DND-41 (cell line): ENCODE measurements at regions not wholly inside any gene's neighbourhood (a gene's known extent, or its start where the extent isn't known, plus 50 kb on each side); places are given as distances from the start of the nearest gene placed in this dataset.

Source experiments
- ATAC-seq: fragments of 200-7000 bp; cut with Tn5 transposase; 3 replicates; pipeline ENCODE4 v1.9.1; 2021; ENCODE audit warnings: low read depth; ENCODE audit not compliant: insufficient read depth
- DNase-seq: peaks from one replicate; pipeline ENCODE4 v3.0.0-alpha.2; 2020
- H2AFZ ChIP-seq: 2 replicates; pipeline ENCODE4 v1.6.0; 2012; ENCODE audit warnings: low read depth, low read length
- H3K27ac ChIP-seq: 2 replicates; pipeline ENCODE4 v1.5.1; 2012; ENCODE audit warnings: low read length, inconsistent platforms
- H3K27me3 ChIP-seq: fragments of 200-600 bp; sonication (generic); 2 replicates; pipeline ENCODE4 v1.6.0; 2012; ENCODE audit warnings: low read length, mild to moderate bottlenecking, inconsistent platforms; ENCODE audit not compliant: insufficient read depth, poor library complexity
- H3K36me3 ChIP-seq: 2 replicates; pipeline ENCODE4 v1.5.1; 2012; ENCODE audit warnings: low read length, inconsistent platforms; ENCODE audit not compliant: insufficient read depth
- H3K4me1 ChIP-seq: 2 replicates; pipeline ENCODE4 v1.5.1; 2012; ENCODE audit warnings: mild to moderate bottlenecking, low read length; ENCODE audit not compliant: insufficient read depth
- H3K4me2 ChIP-seq: 2 replicates; pipeline ENCODE4 v1.6.0; 2012; ENCODE audit warnings: mild to moderate bottlenecking, moderate library complexity, low read length, inconsistent platforms; ENCODE audit not compliant: insufficient read depth
- H3K4me3 ChIP-seq, 2 experiments: fragments of 200-600 bp in 1 of 2; shearing (Covaris generic) in 1 of 2; 2 replicates each; pipeline ENCODE4 v1.5.1; 2012 to 2016; ENCODE audit warnings: inconsistent platforms in 2 of 2, low read length in 2 of 2, mild to moderate bottlenecking in 2 of 2, low read depth in 1 of 2, moderate library complexity in 1 of 2
- H3K79me2 ChIP-seq: 2 replicates; pipeline ENCODE4 v1.6.0; 2012; ENCODE audit warnings: low read length, inconsistent platforms; ENCODE audit not compliant: insufficient read depth
- H3K9ac ChIP-seq: 2 replicates; pipeline ENCODE4 v1.6.0; 2012; ENCODE audit warnings: low read depth, mild to moderate bottlenecking, inconsistent platforms, low read length, moderate library complexity
- H3K9me3 ChIP-seq: 2 replicates; pipeline ENCODE4 v1.5.1; 2012; ENCODE audit warnings: low read length, moderate library complexity, mild to moderate bottlenecking, inconsistent platforms; ENCODE audit not compliant: insufficient read depth, severe bottlenecking
- H4K20me1 ChIP-seq: 2 replicates; pipeline ENCODE4 v1.6.0; 2012; ENCODE audit warnings: low read length; ENCODE audit not compliant: insufficient read depth
- EZH2 ChIP-seq: IDR thresholded peaks from 3 replicates; pipeline ENCODE4 v1.6.1; 2012; ENCODE audit warnings: borderline replicate concordance, low read depth, mild to moderate bottlenecking, moderate library complexity, low read length, inconsistent platforms; ENCODE audit not compliant: severe bottlenecking
- TF ChIP-seq, protein P1 (sequence below): IDR thresholded peaks from 2 replicates; pipeline ENCODE4 v1.5.1; 2012; ENCODE audit warnings: borderline replicate concordance, low read length, moderate library complexity, mild to moderate bottlenecking; ENCODE audit not compliant: poor library complexity, severe bottlenecking; ENCODE audit errors: extremely low read depth

DNA sequence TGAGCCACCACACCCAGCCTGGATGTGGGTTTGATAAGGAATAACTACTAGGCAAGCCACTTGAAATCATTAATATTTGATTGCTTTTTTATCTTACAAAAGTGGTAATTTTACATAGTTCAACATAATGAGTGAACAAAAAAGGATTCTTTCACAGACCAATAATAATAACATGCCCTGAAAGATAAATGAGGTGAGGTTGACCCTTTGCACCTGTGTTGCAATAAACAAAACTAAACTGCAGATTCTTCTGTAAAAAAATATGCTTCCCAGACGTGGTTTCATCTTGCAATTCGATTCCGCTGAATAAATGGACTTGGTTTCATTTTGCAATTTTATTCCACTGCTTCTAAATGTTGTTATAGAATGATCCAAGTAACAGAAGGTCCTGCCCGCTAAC lies 1514.9 kb upstream of the TMEM132C start:
- Histone ChIP-seq H3K79me2 (no peaks in the 10 kb centered on the region), H3K27ac (no peak overlapping the region), H3K4me1 (no peaks in the 10 kb centered on the region), H3K27me3 (no peaks in the 10 kb centered on the region), H3K4me2 (no peak overlapping the region), H3K9ac (no peak overlapping the region), H3K9me3 (no peaks in the 10 kb centered on the region), H3K4me3 (no peak overlapping the region), H4K20me1 (no peaks in the 10 kb centered on the region), H3K36me3 (no peaks in the 10 kb centered on the region), H2AFZ (no peak overlapping the region)
- TF ChIP-seq, protein P1, sequence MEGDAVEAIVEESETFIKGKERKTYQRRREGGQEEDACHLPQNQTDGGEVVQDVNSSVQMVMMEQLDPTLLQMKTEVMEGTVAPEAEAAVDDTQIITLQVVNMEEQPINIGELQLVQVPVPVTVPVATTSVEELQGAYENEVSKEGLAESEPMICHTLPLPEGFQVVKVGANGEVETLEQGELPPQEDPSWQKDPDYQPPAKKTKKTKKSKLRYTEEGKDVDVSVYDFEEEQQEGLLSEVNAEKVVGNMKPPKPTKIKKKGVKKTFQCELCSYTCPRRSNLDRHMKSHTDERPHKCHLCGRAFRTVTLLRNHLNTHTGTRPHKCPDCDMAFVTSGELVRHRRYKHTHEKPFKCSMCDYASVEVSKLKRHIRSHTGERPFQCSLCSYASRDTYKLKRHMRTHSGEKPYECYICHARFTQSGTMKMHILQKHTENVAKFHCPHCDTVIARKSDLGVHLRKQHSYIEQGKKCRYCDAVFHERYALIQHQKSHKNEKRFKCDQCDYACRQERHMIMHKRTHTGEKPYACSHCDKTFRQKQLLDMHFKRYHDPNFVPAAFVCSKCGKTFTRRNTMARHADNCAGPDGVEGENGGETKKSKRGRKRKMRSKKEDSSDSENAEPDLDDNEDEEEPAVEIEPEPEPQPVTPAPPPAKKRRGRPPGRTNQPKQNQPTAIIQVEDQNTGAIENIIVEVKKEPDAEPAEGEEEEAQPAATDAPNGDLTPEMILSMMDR = no peak
- TF ChIP-seq EZH2 = no peak
- no peak for DNase-seq
- ATAC-seq = no peak

DNA sequence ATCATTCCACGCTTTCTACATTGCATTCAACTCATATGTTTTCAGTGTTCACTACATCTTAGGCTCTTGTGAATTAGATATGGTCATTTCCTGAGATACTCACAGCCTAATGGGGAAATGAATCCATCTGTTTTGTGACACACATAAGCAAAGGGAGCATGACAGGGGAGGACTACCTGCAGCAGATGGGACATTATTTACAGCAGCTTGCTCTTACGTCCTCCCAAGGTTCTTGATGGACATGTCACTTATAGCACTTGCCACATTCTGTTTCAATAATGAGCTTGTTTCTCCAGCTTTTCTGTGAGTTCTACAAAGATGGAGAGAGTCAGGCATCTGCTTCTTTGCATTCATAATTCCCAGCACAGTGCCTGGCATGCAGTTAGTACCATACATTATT lies 1509.6 kb upstream of the TMEM132C start:
- Histone ChIP-seq H3K4me2 (no peak overlapping the region), H3K79me2 (no peaks in the 10 kb centered on the region), H3K9me3 (peaks cover 5% of the 10 kb centered on the region), H4K20me1 (no peaks in the 10 kb centered on the region), H3K4me1 (no peaks in the 10 kb centered on the region), H3K9ac (no peak overlapping the region), H3K27ac (no peak overlapping the region), H3K27me3 (no peaks in the 10 kb centered on the region), H3K36me3 (no peaks in the 10 kb centered on the region), H3K4me3 (no peak overlapping the region), H2AFZ (no peak overlapping the region)
- ATAC-seq (no peak), DNase-seq (no peak)
- no peak for TF ChIP-seq EZH2
- TF ChIP-seq, protein P1 = no peak

DNA sequence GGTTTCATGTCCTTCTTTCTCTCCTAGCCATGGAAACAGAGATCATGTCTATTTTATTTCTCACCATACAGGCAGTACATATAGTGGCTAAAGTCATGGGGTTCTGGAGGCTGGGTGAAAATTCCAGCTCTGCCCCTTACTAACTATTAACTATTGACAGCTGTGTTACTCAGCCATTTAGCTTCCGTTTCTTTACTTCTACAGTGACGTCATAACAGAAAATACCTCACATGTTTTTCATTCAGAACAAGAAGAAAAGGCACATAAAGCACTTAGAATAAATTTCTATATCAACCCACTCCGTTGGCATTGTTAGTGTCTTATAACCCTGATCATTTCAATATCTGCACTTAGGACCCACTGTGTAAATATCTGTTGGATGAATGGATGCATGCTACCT lies 1506.9 kb upstream of the TMEM132C start:
- H4K20me1 ChIP-seq = no peaks in the 10 kb centered on the region
- no peaks in the 10 kb centered on the region for H3K79me2 ChIP-seq
- DNase-seq (no peak), ATAC-seq (no peak)
- no peak overlapping the region for H3K4me2 ChIP-seq
- no peaks in the 10 kb centered on the region for H3K27me3 ChIP-seq
- peaks cover 12% of the 10 kb centered on the region for H3K9me3 ChIP-seq
- no peak overlapping the region for H3K27ac ChIP-seq
- no peak for TF ChIP-seq EZH2
- TF ChIP-seq, protein P1 = no peak
- H2AFZ ChIP-seq = no peak overlapping the region
- H3K9ac ChIP-seq = no peak overlapping the region
- H3K4me1 ChIP-seq = no peaks in the 10 kb centered on the region
- H3K36me3 ChIP-seq = no peaks in the 10 kb centered on the region
- H3K4me3 ChIP-seq = no peak overlapping the region

DNA sequence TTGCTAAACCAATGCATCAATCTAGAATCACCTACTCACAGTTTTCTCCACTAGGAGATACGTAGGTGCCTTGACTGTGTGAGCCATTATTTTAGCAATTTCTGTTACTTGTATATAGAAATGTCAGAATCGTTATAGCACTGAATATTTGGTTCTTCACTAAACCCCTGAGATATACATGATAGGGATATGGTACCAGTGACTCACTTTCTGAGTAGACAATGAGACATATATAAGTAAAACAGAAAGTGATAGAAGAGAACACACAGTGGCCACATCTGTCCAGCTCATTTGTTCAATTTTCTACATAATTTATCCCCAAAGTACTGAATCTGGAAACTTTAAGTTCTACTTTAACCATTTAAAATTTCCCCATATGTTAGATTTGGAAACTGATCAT lies 1505.5 kb upstream of the TMEM132C start:
- Histone ChIP-seq H3K4me1 (no peaks in the 10 kb centered on the region), H3K27ac (no peak overlapping the region), H3K9me3 (peaks cover 12% of the 10 kb centered on the region), H3K36me3 (no peaks in the 10 kb centered on the region), H3K27me3 (no peaks in the 10 kb centered on the region), H3K9ac (no peak overlapping the region), H4K20me1 (no peaks in the 10 kb centered on the region), H3K79me2 (no peaks in the 10 kb centered on the region), H3K4me2 (no peak overlapping the region), H3K4me3 (no peak overlapping the region), H2AFZ (no peak overlapping the region)
- TF ChIP-seq, protein P1 = no peak
- no peak for TF ChIP-seq EZH2
- no peak for ATAC-seq
- DNase-seq = no peak
